ENCODE measurements at regions not wholly inside any gene's neighbourhood (a gene's known extent, or its start where the extent isn't known, plus 50 kb on each side); places are given as distances from the start of the nearest gene placed in this dataset.

DNA sequence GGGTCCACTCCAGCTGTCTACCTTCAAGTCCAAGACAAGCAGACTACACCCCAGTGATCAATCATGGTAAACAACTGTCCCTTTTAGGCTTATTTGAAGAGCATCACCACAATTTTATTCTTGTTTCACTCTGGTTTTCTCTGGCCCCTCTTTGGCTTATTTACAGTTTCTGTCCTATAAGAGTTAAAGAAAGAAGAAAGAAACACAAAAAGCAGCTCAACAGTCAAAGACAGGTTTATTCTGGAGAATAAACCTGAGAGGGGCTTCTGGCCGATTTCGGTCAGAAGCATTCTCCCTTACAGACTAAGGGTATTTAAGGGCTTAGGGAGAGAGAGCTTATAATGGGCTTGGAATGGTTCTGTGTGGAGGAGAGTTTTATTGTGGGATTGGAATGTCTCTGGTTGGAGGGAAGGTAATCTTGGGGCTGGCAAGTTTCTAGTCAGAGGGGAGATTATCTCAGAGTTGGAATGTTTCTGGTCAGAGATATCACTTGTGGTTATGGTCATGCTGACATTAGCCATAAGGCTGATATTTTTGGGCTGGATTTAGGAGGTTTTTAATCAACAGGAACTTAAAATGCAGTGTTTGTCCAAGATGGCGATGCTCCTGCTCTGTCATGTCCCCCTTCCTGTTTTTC lies 161.0 kb downstream of the URB2 start:
- no peak for TF ChIP-seq CEBPB (IDR thresholded peaks at IDR 0.05)
- no peak for TF ChIP-seq RAD21 (IDR thresholded peaks at IDR 0.05; ENCODE audit: low read depth)
- TF ChIP-seq, protein P1, sequence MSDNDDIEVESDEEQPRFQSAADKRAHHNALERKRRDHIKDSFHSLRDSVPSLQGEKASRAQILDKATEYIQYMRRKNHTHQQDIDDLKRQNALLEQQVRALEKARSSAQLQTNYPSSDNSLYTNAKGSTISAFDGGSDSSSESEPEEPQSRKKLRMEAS (IDR thresholded peaks at IDR 0.05), result no peak
- TF ChIP-seq YY1 (IDR thresholded peaks at IDR 0.05; ENCODE audit: low read depth), result no peak
